ENCODE measurements at regions not wholly inside any gene's neighbourhood (a gene's known extent, or its start where the extent isn't known, plus 50 kb on each side); places are given as distances from the start of the nearest gene placed in this dataset.

GRCh38 chr6:142679907-142680700 lies 264.9 kb downstream of the HIVEP2 start:
- DNase-seq (ENCODE audit: low read depth in 3 of 3, low spot score in 1 of 3) = no peak

GRCh38 chr6:142681099-142681498 lies 263.9 kb downstream of the HIVEP2 start:
- no peak for DNase-seq (ENCODE audit: low read depth in 3 of 3, low spot score in 1 of 3)

- no peak for DNase-seq (ENCODE audit: low read depth in 3 of 3, low spot score in 1 of 3)
Observed at GRCh38 chr6:142682985-142683384, 262.0 kb downstream of the HIVEP2 start.

- no peak for DNase-seq (ENCODE audit: low read depth in 3 of 3, low spot score in 1 of 3)
Observed at GRCh38 chr6:142683714-142684141, 261.2 kb downstream of the HIVEP2 start.

- no peak for DNase-seq (ENCODE audit: low read depth in 3 of 3, low spot score in 1 of 3)
Observed at GRCh38 chr6:142684371-142684770, 260.6 kb downstream of the HIVEP2 start.

DNA sequence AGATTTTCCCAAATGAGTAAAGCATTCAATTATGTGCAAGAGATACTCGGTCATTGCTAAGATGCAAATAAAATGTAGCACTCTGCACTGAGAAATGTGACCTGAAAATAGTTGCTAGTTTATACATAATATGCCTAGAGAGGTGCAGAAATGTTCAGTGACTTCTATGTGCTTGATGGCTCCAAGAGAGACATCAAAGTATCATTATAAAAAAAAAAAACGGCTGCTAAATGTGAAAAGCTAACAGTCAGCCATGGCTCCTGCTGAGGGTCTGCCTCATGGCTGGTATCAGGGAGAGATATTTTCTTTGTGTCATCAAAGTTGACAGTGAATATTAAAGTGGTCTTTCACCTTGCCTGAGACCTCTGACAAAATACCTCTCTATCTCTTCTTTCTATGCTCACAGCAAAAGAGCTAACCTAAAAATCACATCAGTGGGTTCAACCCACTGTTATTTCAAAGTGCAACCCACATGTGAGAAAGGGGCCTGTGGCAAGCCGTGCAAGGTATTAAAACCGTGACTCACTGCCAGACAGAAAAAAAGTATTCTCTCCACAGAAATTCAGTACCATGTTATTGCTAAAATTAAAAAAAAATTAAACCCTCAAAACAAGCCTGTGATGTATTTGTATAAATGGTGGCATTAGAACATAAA lies 259.0 kb downstream of the HIVEP2 start:
- DNase-seq (ENCODE audit: low read depth in 3 of 3, low spot score in 1 of 3) = no peak

DNA sequence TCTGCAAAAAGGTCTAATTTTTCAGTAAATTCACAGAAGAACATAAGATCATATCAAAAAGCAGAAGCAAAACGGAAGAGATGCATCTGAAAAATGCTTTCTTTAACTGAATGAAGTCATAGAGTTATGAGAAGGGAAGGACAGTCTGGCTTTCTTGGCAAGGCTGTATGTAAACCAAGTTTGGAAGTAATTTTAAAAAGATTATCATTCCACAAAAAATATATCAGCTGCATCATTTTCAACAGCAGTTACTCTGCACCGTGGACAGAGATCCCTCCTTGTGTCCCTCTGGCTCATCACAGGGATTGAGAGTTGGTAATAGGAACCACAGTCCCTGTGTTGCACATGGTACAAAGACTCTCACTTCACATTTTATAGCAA lies 258.5 kb downstream of the HIVEP2 start:
- no peak for DNase-seq (ENCODE audit: low read depth in 3 of 3, low spot score in 1 of 3)

DNA sequence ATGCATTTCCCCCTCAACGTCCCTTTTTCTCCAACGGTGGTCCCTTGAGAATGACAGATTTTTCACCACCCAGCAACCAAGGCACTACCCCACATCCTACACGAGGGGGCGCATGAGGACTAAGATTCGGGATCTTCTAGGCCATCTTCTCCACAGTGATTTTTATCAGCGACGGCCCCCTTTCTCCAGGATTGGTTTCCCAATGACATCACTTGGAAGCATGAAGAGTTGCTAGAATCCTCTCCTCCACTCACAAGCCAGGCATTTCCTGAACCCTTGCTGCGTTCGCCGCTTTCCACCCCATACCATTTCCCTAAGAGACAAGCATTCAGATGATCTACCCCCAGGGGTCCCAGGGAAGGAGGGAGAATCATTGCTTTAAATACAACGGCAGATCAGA lies 252.0 kb downstream of the HIVEP2 start:
- peak; percentile 27 to 47 (median 44) for DNase-seq (ENCODE audit: low read depth in 3 of 3, low spot score in 1 of 3)

DNA sequence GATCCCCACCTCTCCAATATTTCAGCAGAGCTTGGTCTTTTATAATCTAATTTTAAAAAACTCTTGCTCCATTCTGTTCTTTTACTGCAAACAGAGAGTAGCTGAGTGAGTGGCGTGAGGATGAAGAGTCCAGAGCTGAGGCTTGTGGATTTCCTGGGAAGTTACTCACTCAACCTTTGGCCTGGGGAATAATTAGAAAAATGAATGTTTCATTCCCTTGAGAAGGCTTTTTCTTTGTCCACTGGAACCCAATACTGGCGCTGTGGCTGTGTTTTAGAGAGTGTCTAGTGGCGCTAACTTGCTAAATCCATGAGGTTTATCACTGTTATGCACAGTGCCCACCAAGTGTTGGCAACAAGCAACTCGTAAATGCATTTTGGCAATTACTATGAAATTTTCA lies 251.5 kb downstream of the HIVEP2 start:
- no peak for DNase-seq (ENCODE audit: low read depth in 3 of 3, low spot score in 1 of 3)

DNA sequence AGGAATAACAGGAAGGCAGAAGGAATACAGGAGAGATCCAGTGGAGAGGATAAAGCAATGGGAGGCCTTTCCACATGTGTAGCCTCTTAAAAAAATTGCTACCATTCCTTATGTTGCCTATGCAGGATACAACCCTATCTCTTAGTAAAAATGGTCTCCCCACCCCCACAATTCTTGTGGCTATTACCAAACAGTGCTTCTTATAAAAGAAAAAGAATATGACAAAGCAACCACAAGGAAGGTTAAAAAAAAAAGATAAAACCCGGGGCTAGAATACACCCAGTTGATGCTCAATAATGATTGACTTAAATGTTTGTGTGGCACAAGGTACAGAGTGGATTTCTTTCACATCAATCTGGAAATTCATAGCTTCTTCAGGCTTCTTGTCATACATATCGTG lies 250.9 kb downstream of the HIVEP2 start:
- DNase-seq (ENCODE audit: low read depth in 3 of 3, low spot score in 1 of 3) = no peak

- no peak for DNase-seq (ENCODE audit: low read depth in 3 of 3, low spot score in 1 of 3)
Observed at GRCh38 chr6:142695016-142695415, 250.0 kb downstream of the HIVEP2 start.

DNA sequence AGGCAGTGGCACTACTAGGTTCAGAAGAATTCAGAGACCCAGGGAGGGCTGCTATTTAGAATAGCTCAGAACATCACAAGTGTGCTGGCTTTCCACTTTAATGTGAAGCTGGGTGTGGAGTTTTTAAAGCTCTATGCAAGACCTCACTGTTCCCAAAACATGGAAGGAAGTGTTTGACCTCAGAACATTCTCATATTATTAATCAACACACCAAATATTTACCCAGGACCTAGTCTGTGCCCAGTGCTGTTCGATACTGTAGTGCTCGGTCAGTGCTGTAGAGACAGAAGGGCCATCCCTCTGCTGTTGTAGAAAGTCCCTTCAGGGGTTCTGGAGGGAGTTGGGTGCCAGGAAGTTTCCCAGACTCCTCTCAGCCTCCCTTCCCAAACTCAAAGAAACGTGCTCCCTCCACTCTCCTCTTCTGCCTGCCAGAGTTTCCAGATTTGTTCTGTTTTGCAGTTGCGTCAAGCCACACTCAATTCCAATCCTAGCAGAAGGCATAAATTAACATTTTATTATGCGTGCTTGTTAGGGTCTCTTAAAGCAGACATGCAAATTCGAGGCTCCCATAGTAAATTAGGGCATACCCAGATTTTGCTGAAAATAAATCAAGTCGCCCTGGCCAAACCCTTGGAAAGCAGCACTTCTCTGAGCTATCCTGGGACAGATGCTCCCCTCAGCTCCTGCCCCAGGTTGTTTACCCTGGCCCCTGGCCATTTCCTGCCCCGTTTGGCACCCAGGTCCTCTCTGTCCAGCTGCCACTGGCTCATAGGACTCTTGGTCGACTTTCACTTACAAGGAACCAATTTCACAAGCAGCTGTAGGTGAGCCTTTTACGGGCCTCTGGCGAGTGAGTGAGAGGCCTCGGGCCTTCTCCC lies 248.6 kb downstream of the HIVEP2 start:
- DNase-seq (ENCODE audit: low read depth in 3 of 3, low spot score in 1 of 3) = no peak

DNA sequence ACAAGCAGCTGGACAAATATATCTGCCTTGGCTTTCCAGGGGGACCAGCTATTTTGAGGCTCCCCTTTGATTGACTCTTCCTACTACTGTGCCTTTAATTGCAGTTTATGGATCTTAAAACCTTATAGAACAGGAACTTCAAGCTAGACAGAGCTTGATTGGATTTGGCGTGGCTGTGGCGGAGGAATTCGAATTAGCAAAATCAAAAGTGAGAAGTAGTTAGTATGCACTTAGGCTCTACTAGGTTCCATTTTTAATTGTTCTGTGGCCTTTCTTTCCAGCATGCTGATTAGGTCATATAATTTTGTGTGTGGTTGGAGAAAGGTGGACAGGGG lies 248.0 kb downstream of the HIVEP2 start:
- no peak for DNase-seq (ENCODE audit: low read depth in 3 of 3, low spot score in 1 of 3)

- DNase-seq (ENCODE audit: low read depth in 3 of 3, low spot score in 1 of 3) = no peak
Observed at GRCh38 chr6:142697922-142698321, 247.1 kb downstream of the HIVEP2 start.

GRCh38 chr6:142698751-142699150 lies 246.2 kb downstream of the HIVEP2 start:
- DNase-seq (ENCODE audit: low read depth in 3 of 3, low spot score in 1 of 3) = no peak

- DNase-seq (ENCODE audit: low read depth in 3 of 3, low spot score in 1 of 3) = no peak
Observed at GRCh38 chr6:142699391-142699790, 245.6 kb downstream of the HIVEP2 start.

DNA sequence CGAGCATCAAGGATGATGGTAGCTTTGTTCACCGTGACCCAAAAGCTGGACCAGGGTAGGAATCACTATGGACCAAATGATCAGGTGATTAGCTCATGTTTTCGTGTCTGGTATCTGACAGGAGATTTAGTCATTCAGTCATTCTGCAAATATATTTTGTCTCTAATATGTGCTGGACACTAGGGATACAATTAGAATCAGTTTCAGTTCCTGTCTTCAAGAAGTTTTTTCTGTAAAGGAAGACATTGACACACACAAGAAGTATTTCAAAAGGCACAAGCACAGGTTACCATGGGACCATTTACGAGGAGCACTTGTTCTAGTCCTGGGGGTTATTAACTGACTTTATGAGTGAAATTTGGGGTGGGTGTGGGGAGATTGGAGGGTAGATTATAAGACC lies 244.9 kb downstream of the HIVEP2 start:
- DNase-seq (ENCODE audit: low read depth in 3 of 3, low spot score in 1 of 3) = no peak

DNA sequence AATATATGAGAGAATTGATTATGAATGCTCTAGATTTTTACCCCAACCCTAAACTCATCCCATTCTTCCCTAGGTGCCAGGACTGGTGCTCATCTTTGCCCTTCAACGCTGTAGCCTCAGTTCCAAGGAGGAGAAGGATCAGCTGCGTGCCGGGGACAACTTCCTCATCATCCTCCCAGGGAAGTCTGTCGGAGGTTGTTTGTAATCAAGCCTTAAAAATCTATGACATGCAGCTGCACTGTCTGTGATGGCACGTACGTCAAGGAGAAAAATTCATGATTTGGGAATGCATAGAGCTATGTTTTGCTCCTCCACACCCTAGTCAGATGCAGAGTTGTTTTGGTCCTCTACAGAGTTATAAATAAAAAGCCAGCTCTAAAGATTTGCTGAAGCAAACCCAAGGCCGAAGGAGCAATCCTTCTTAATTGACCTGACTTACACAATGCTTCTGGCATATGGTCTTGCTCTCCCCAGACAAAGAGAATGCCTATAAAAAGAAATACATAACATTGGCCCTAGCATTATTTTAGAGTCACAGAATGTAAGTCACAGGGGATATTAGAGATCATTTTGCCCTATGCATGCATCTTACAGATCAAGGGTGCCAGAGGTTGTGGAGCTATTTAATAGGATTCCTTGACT lies 244.2 kb downstream of the HIVEP2 start:
- no peak for DNase-seq (ENCODE audit: low read depth in 3 of 3, low spot score in 1 of 3)

All from stimulated activated CD4-positive, alpha-beta T cell treated with anti-CD3 and anti-CD28 coated beads, TNF-alpha, amount 100 ng/mL, for 1 hour (primary cell).